Natural killer cell (primary cell): ENCODE measurements at regions not wholly inside any gene's neighbourhood (a gene's known extent, or its start where the extent isn't known, plus 50 kb on each side); places are given as distances from the start of the nearest gene placed in this dataset.

Experiments
- ATAC-seq, 3 donors: fragments of 150-1000 bp in 2 of 3; fragments of 200-7000 bp in 1 of 3; cut with Tn5 transposase; 1 replicate in 1 of 3; 2 replicates in 2 of 3; pipeline ENCODE4 v1.10.0; 2021; ENCODE audit warnings: mild to moderate bottlenecking in 2 of 3, moderate library complexity in 2 of 3
- DNase-seq, 2 donors: peaks; one replicate each; pipeline versions ENCODE4 v3.0.0 to v3.0.0-alpha.2; 2013 to 2021; ENCODE audit warnings: mixed read lengths in 1 of 2
- H3K27ac ChIP-seq: one replicate; pipeline ENCODE4 v1.5.1; 2013; ENCODE audit warnings: mild to moderate bottlenecking, low read length
- H3K27me3 ChIP-seq: one replicate; pipeline ENCODE4 v1.6.1; 2013; ENCODE audit warnings: low read length; ENCODE audit not compliant: control insufficient read depth, insufficient read depth
- H3K36me3 ChIP-seq: one replicate; pipeline ENCODE4 v1.6.1; 2013; ENCODE audit warnings: low read length; ENCODE audit not compliant: control insufficient read depth, insufficient read depth
- H3K4me1 ChIP-seq: one replicate; pipeline ENCODE4 v1.6.1; 2013; ENCODE audit warnings: low read length; ENCODE audit not compliant: control insufficient read depth, insufficient read depth
- H3K4me3 ChIP-seq: one replicate; pipeline ENCODE4 v1.5.1; 2013; ENCODE audit warnings: low read length
- H3K9me3 ChIP-seq: one replicate; pipeline ENCODE4 v1.6.1; 2013; ENCODE audit warnings: low read length; ENCODE audit not compliant: control insufficient read depth, insufficient read depth
- H3K27ac Mint-ChIP-seq, 2 donors: one replicate each; pipeline ENCODE4 v1.8.0; 2022; ENCODE audit warnings: mild to moderate bottlenecking in 2 of 2, mixed read lengths in 2 of 2, moderate library complexity in 1 of 2
- H3K27me3 Mint-ChIP-seq, 2 donors: one replicate each; pipeline ENCODE4 v1.8.0; 2022; ENCODE audit warnings: low read depth in 2 of 2, mixed read lengths in 2 of 2
- H3K36me3 Mint-ChIP-seq: one replicate; pipeline ENCODE4 v1.8.0; 2022; ENCODE audit warnings: mixed read lengths
- H3K4me1 Mint-ChIP-seq, 2 donors: one replicate each; pipeline ENCODE4 v1.8.0; 2022; ENCODE audit warnings: mixed read lengths in 2 of 2
- H3K4me3 Mint-ChIP-seq: one replicate; pipeline ENCODE4 v1.8.0; 2022; ENCODE audit warnings: mild to moderate bottlenecking, moderate library complexity, mixed read lengths
- H3K9me3 Mint-ChIP-seq, 2 donors: one replicate each; pipeline ENCODE4 v1.8.0; 2022; ENCODE audit warnings: mixed read lengths in 2 of 2
- WGBS: methylation state at CpG from one replicate; pipeline ENCODE4 v1.1.7; 2013; ENCODE audit warnings: missing lambda C conversion rate; ENCODE audit not compliant: insufficient coverage; 5-methylcytosine and 5-hydroxymethylcytosine counted together
- intact Hi-C: fragments of 100-400 bp; cut with micrococcal nuclease; formaldehyde crosslinking; loops from one replicate; pipeline ENCODE4 v1.14.2; 2022
- TF ChIP-seq, protein P1 (sequence below): fragments of 200-600 bp; IDR thresholded peaks from one replicate; pipeline ENCODE4 v1.8.0; 2022; ENCODE audit warnings: antibody characterized with exemption

- 93% methylated on average over 16 of the region's 16 CpGs for WGBS
- H3K9me3 Mint-ChIP-seq, result peaks cover 0 to 6% of the 10 kb centered on the region in 2 donors
- no peak for ATAC-seq
- no peaks in the 10 kb centered on the region for H3K4me1 ChIP-seq
- H3K4me3 Mint-ChIP-seq, result no peak overlapping the region
- intact Hi-C loops, result no loop called here
- no peak overlapping the region for H3K27ac Mint-ChIP-seq
- H3K27me3 Mint-ChIP-seq, result peaks cover 0 to 4% of the 10 kb centered on the region in 2 donors
- peaks cover 5% of the 10 kb centered on the region for H3K9me3 ChIP-seq
- H3K27ac ChIP-seq, result no peak overlapping the region
- DNase-seq, result no peak
- TF ChIP-seq, protein P1, sequence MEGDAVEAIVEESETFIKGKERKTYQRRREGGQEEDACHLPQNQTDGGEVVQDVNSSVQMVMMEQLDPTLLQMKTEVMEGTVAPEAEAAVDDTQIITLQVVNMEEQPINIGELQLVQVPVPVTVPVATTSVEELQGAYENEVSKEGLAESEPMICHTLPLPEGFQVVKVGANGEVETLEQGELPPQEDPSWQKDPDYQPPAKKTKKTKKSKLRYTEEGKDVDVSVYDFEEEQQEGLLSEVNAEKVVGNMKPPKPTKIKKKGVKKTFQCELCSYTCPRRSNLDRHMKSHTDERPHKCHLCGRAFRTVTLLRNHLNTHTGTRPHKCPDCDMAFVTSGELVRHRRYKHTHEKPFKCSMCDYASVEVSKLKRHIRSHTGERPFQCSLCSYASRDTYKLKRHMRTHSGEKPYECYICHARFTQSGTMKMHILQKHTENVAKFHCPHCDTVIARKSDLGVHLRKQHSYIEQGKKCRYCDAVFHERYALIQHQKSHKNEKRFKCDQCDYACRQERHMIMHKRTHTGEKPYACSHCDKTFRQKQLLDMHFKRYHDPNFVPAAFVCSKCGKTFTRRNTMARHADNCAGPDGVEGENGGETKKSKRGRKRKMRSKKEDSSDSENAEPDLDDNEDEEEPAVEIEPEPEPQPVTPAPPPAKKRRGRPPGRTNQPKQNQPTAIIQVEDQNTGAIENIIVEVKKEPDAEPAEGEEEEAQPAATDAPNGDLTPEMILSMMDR, result no peak
- no peaks in the 10 kb centered on the region for H3K36me3 Mint-ChIP-seq
- no peak overlapping the region for H3K4me3 ChIP-seq
- H3K4me1 Mint-ChIP-seq, result no peaks in the 10 kb centered on the region
- H3K27me3 ChIP-seq, result no peaks in the 10 kb centered on the region
- H3K36me3 ChIP-seq, result no peaks in the 10 kb centered on the region
Measured at GRCh38 chr10:78164702-78165101, 131.0 kb downstream of the RPS24 start.

GRCh38 chr10:78165172-78165571 lies 131.5 kb downstream of the RPS24 start:
- TF ChIP-seq, protein P1, result no peak
- no peaks in the 10 kb centered on the region for H3K4me1 ChIP-seq
- no peak for DNase-seq
- Mint-ChIP-seq H3K9me3 (peaks cover 0 to 6% of the 10 kb centered on the region in 2 donors), H3K36me3 (no peaks in the 10 kb centered on the region), H3K4me1 (no peaks in the 10 kb centered on the region), H3K27ac (no peak overlapping the region), H3K27me3 (peaks cover 0 to 4% of the 10 kb centered on the region in 2 donors), H3K4me3 (no peak overlapping the region)
- H3K36me3 ChIP-seq, result no peaks in the 10 kb centered on the region
- H3K27ac ChIP-seq, result no peak overlapping the region
- 90% methylated on average over 4 of the region's 4 CpGs for WGBS
- no peak overlapping the region for H3K4me3 ChIP-seq
- no peaks in the 10 kb centered on the region for H3K27me3 ChIP-seq
- no peak for ATAC-seq
- H3K9me3 ChIP-seq, result peaks cover 5% of the 10 kb centered on the region
- intact Hi-C loops, result no loop called here

DNA sequence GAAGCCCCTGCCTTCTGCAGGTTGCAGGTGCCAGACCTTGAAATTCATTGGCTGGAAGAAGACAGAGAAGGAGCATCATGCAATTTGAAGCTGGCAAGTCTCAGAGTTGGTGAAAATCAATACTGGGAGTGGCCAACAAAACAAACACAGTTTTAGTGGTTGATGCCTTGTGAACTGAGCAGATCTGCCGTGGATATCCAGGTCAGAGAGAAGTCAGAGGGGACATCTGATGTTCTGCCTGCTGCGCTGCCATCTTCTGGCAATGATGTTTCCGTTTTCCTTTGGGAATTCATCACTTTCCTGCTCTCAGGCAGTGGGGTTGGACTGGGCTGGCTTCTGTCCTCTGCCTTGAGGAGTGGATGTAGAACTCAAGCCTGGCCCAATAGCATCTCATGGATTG lies 132.0 kb downstream of the RPS24 start:
- H3K27me3 Mint-ChIP-seq, result peaks cover 0 to 4% of the 10 kb centered on the region in 2 donors
- whole genome bisulfite sequencing, result 79% methylated on average over 3 of the region's 3 CpGs
- Histone ChIP-seq H3K9me3 (peaks cover 5% of the 10 kb centered on the region), H3K27me3 (no peaks in the 10 kb centered on the region), H3K4me3 (no peak overlapping the region), H3K27ac (no peak overlapping the region), H3K36me3 (no peaks in the 10 kb centered on the region), H3K4me1 (no peaks in the 10 kb centered on the region)
- H3K4me1 Mint-ChIP-seq, result no peaks in the 10 kb centered on the region
- TF ChIP-seq, protein P1, result no peak
- intact Hi-C loops, result no loop called here
- no peak for ATAC-seq
- no peak overlapping the region for H3K4me3 Mint-ChIP-seq
- H3K9me3 Mint-ChIP-seq, result peaks cover 0 to 6% of the 10 kb centered on the region in 2 donors
- H3K36me3 Mint-ChIP-seq, result no peaks in the 10 kb centered on the region
- no peak for DNase-seq
- H3K27ac Mint-ChIP-seq, result no peak overlapping the region

DNA sequence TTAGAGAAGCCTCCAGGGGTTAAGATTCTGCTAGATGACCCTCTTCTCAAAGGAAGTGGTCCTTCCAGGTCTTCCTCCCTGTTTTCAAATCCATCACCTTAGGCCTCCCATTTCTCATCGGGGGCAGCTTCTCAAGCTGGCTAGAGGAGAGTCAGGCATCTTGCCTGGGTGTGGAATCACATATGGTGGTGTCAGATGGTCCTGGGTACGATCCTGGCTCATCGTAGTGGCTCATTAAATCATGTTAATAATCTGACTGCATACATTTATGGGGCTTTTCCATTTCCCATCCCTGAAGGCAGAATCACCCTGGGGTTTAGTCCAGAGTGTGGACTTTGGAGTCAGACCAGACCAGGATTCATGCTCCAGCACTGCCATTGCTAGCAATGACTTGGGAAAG lies 132.6 kb downstream of the RPS24 start:
- ATAC-seq (no peak), DNase-seq (no peak)
- TF ChIP-seq, protein P1, result no peak
- H3K4me3 ChIP-seq, result no peak overlapping the region
- intact Hi-C loops, result no loop called here
- H3K27me3 Mint-ChIP-seq, result peaks cover 0 to 4% of the 10 kb centered on the region in 2 donors
- H3K27ac ChIP-seq, result no peak overlapping the region
- no peaks in the 10 kb centered on the region for H3K27me3 ChIP-seq
- H3K4me3 Mint-ChIP-seq, result no peak overlapping the region
- no peaks in the 10 kb centered on the region for H3K4me1 ChIP-seq
- H3K4me1 Mint-ChIP-seq, result no peaks in the 10 kb centered on the region
- H3K27ac Mint-ChIP-seq, result no peak overlapping the region
- H3K36me3 ChIP-seq, result no peaks in the 10 kb centered on the region
- 89% methylated on average over 3 of the region's 3 CpGs for WGBS
- no peaks in the 10 kb centered on the region for H3K36me3 Mint-ChIP-seq
- peaks cover 0 to 6% of the 10 kb centered on the region in 2 donors for H3K9me3 Mint-ChIP-seq
- peaks cover 5% of the 10 kb centered on the region for H3K9me3 ChIP-seq
